Panc1 (cell line): ENCODE measurements at regions not wholly inside any gene's neighbourhood (a gene's known extent, or its start where the extent isn't known, plus 50 kb on each side); places are given as distances from the start of the nearest gene placed in this dataset.
"Not testable (repeated sequence)": the region's sequence is repeated elsewhere in the genome, so short reads cannot be mapped to it uniquely, and the experiment has no call there.

Experiments used
- POLR2AphosphoS5 ChIP-seq: IDR thresholded peaks from 2 replicates; pipeline ENCODE4 v1.6.1; 2012; ENCODE audit warnings: mild to moderate bottlenecking, low read depth, low read length, moderate library complexity
- TF ChIP-seq, protein P1 (sequence below): fragments of 450-650 bp; IDR thresholded peaks from 2 replicates; pipeline ENCODE4 v1.5.1; 2017; ENCODE audit warnings: mild to moderate bottlenecking

DNA sequence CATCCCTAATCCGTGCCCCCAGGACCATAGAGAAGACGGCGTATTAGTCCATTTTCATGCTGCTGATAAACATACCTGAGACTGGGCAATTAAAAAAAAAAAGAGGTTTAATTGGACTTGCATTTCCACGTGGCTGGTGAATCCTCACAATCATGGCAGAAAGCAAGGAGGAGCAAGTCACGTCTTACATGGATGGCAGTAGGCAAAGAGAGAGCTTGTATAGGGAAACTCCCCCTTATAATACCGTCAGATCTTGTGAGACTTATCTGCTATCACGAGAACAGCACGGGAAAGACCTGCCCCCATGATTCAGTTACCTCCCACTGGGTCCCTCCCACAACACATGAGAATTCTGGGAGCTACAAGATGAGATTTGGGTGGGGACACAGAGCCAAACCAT, 145.8 kb upstream of the G2E3 start:
- TF ChIP-seq, protein P1, sequence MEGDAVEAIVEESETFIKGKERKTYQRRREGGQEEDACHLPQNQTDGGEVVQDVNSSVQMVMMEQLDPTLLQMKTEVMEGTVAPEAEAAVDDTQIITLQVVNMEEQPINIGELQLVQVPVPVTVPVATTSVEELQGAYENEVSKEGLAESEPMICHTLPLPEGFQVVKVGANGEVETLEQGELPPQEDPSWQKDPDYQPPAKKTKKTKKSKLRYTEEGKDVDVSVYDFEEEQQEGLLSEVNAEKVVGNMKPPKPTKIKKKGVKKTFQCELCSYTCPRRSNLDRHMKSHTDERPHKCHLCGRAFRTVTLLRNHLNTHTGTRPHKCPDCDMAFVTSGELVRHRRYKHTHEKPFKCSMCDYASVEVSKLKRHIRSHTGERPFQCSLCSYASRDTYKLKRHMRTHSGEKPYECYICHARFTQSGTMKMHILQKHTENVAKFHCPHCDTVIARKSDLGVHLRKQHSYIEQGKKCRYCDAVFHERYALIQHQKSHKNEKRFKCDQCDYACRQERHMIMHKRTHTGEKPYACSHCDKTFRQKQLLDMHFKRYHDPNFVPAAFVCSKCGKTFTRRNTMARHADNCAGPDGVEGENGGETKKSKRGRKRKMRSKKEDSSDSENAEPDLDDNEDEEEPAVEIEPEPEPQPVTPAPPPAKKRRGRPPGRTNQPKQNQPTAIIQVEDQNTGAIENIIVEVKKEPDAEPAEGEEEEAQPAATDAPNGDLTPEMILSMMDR, result not testable (repeated sequence)
- not testable (repeated sequence) for TF ChIP-seq POLR2AphosphoS5
